ENCODE measurements at regions not wholly inside any gene's neighbourhood (a gene's known extent, or its start where the extent isn't known, plus 50 kb on each side); places are given as distances from the start of the nearest gene placed in this dataset.

- no peak for TF ChIP-seq POLR2A (IDR thresholded peaks at IDR 0.05)
- TF ChIP-seq CTCF (IDR thresholded peaks at IDR 0.05) = no peak
- TF ChIP-seq EP300 (IDR thresholded peaks at IDR 0.05) = no peak
Observed at GRCh38 chr10:4343873-4344272, 482.1 kb upstream of the AKR1E2 start.
